ENCODE measurements at regions not wholly inside any gene's neighbourhood (a gene's known extent, or its start where the extent isn't known, plus 50 kb on each side); places are given as distances from the start of the nearest gene placed in this dataset.
"Not testable (repeated sequence)": the region's sequence is repeated elsewhere in the genome, so short reads cannot be mapped to it uniquely, and the experiment has no call there.

DNA sequence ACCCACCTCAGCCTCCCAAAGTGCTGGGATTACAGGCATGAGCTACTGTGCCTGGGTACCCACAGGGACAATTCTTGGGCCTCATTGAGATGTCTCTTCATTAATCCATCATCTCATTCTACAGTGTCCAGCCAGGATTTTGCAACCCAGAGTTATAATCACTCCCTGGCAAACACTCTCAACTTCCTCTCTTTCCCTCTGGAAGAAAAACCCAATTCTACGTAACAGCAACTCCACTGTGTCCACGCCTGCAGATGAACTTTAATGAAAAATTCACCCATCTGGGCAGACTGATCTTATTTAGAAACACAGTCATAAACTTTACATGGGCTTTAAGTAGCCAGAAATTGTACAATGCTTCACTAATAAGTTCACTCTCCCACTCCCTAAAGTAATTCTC, 90.1 kb upstream of the ABCC4 start:
- DNase-seq, result no peak

DNA sequence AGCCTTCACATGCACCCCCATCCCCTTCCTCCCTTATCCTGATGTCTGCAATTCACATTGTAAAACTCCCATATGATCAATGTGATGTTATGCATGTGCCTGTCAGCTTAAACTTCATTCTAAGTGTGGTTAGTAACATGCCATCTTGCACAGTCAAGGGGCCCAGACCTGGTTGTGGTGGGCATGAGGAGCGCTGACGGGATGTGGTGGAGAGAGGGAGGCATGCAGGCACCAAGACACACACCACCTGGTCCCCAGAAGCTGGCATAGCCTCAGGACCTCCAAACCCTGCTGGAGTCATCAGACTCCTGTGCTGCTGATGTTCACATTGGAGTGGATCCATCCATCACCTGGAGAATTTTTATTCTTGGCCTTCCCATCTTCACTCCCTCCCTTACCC, 90.5 kb upstream of the ABCC4 start:
- DNase-seq, result no peak

DNA sequence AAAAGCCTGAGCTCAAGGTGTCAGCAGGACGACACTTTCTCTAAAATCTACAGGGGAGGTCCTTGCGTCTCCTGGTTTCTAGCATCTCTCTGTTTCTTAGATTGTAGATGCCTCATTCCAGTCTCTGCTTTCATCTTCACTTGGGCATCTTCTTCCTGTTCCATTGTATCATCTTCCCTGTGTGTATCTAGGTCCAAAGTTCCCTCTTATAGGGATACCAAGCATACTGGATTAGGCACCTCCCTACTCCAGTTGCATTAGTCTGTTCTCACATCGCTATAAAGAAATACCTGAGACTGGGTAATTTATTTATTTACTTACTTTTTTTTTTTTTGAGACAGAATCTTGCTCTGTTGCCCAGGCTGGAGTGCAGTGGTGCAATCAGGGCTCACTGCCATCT, 91.3 kb upstream of the ABCC4 start:
- no peak for DNase-seq

DNA sequence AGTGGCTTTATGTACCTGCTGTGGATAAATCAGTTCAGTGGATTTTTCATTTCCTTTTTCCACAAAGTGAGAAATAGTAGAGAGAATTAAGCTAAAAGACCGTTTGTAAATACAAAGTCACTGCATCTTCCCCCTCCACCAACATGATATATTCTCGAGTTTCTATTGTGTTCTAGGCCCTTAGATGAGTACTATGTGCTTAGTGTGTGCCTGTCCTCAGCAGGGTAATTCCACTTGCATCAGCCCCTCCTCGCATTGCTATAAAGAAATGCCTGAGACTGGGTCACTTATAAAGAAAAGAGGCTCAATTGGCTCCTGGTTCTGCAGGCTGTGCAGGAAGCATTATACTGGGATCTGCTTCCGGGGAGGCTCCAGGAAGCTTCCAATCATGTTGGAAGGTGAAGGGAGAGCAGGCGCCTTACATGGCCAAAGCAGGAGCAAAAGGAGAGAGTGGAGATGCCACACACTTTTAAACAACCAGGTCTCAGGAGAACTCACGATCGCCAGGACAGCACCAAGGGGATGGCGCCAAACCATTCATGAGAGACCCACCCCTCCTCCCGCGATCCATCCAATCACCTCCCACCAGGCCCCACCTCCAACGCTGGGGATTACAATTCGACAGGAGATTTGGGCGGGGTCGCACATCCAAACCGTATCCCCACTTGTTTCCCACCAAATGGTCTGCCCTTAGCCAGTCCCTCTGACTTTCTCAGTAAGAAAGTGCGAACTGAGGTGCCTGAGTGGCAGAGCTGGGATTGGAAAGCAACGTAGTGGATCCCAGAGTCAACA, 102.3 kb upstream of the ABCC4 start:
- no peak for DNase-seq

- peak; percentile 72 for DNase-seq
Observed at GRCh38 chr13:95404141-95404882, 103.1 kb upstream of the ABCC4 start.

GRCh38 chr13:95406176-95406575, 104.9 kb upstream of the ABCC4 start:
- DNase-seq, result no peak

DNA sequence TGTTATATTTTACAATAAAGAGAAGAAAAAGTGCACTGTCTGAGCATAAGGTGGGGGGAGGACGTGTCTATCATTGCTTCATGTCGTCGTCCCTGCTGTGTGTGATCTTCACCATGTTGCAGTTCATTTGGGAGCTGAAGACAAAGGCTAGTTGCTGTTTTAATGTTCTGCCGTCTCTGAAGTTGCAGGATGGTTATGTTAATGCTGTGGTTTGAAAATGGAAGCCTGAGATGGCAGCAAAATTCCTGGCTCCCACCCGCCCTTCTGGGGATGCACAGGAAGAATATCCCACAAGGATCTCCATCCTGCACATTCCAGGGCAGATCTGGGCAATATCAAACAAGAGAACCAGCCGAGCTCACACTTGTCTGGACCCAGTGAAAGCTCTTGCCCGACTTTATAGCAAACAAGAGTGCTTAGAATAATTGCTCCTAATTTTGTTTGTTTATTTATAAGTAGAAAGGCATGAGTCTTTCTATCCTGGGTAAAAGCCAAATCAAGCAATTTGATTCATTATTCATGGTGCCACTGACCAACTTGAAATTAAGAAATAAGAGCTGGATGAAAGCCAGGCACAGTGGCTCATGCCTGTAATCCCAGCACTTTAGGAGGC, 110.3 kb upstream of the ABCC4 start:
- DNase-seq, result no peak

GRCh38 chr13:95418946-95419345, 117.7 kb upstream of the ABCC4 start:
- DNase-seq, result no peak

GRCh38 chr13:95420501-95420900, 119.2 kb upstream of the ABCC4 start:
- no peak for DNase-seq

GRCh38 chr13:95426631-95427030, 125.4 kb upstream of the ABCC4 start:
- no peak for DNase-seq

DNA sequence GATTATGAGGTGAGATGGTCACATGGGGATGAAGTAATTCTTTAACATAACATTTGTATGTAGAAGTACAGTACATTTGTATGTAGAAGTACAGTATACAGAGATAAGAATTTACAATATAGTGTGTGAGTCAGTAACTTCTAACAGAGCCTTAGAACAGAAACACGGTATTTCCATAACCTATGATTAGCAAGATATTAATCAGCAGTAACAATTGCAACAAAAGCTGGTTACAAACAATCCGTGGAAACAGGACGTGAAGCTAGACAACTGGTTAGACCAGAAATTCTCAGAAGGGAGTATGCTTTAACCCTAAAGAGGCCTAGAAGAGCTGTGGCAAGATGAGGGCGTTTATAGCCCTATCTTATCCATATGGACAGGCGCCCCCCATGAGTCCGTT, 122.0 kb upstream of the CLDN10 start:
- not testable (repeated sequence) for DNase-seq

GRCh38 chr13:95432141-95432540, 120.4 kb upstream of the CLDN10 start:
- no peak for DNase-seq

- no peak for DNase-seq
Observed at GRCh38 chr13:95433537-95433936, 119.0 kb upstream of the CLDN10 start.

GRCh38 chr13:95434111-95434510, 118.4 kb upstream of the CLDN10 start:
- DNase-seq, result no peak

- no peak for DNase-seq
Observed at GRCh38 chr13:95437561-95437960, 115.0 kb upstream of the CLDN10 start.

- DNase-seq, result no peak
Observed at GRCh38 chr13:95438297-95438696, 114.2 kb upstream of the CLDN10 start.

GRCh38 chr13:95440441-95441088, 112.0 kb upstream of the CLDN10 start:
- no peak for DNase-seq

GRCh38 chr13:95441326-95441725, 111.2 kb upstream of the CLDN10 start:
- DNase-seq, result no peak

GRCh38 chr13:95444006-95444730, 108.4 kb upstream of the CLDN10 start:
- no peak for DNase-seq

DNA sequence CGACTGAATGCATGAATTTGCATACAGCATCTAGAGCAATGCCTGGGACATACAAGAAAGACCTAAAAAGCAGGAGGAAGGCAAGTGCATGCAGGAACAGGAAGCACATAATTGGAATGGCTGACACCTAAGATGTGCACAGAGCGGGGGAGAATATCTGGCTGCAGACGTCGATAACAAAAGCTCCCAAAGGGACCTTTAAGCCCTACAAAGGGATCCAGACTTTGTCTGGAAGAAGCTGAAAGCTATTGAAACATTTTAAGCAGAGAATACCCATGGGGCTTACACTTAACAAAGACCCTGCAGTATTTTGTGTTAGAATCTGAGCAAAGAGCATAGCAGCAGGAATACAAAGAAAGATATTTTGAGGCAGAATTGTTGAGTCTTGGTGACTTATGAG, 107.4 kb upstream of the CLDN10 start:
- no peak for DNase-seq

GRCh38 chr13:95447814-95448213, 104.7 kb upstream of the CLDN10 start:
- DNase-seq, result no peak

DNA sequence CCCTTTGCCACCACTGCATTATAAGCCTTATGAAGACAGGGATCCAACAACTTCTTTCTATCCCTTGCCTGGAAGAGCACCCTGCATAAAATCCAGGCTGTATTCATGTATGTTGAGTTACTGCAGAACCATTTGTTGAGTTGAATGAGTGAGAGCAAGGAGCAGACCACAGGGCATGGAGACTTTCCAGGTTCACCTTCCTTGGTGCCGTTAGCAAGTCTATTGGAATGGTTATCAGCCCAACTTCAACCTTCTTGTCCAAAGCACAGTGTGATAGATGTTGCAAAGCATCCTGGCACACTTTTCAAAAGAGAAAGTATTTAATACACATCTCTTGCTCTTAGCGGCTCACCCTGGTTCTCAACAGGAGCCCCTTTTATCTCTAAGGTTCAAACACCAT, 100.9 kb upstream of the CLDN10 start:
- no peak for DNase-seq

DNA sequence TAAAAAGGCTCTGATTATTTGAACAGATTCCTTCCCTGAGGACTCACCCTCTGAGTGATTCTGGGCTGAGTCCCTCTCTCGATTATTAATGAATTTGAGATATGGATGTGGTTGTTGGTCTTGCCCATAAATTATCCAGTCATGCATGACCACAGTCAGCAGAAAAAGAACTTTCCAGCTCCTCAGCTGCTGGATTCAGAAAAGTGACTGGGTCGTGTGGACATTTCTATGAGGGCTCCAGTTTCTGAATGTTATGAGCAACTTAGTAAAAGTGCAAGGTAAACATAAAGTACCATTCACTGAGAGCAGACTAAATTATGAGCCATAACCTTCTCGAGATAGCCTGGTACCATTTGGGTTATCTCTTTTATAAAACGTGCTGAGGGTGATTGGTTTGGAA, 100.1 kb upstream of the CLDN10 start:
- DNase-seq, result no peak
